Esophagus muscularis mucosa (tissue), 3 donors: ENCODE measurements at regions not wholly inside any gene's neighbourhood (a gene's known extent, or its start where the extent isn't known, plus 50 kb on each side); places are given as distances from the start of the nearest gene placed in this dataset.
"Not testable (repeated sequence)": the region's sequence is repeated elsewhere in the genome, so short reads cannot be mapped to it uniquely, and the experiment has no call there.

ENCODE experiments used
- POLR2AphosphoS5 ChIP-seq, 2 donors: sonication (generic); formaldehyde crosslinking; IDR thresholded peaks; one replicate each; pipeline ENCODE4 v1.6.1; 2017; ENCODE audit warnings: antibody characterized with exemption in 2 of 2
- TF ChIP-seq, protein P1 (sequence below), 3 experiments: fragments of 200-600 bp in 2 of 3; fragments of 450-650 bp in 1 of 3; sonication (generic) in 2 of 3; IDR thresholded peaks; one replicate each; pipeline ENCODE4 v1.5.1; 2017 to 2019; ENCODE audit warnings: antibody characterized with exemption in 3 of 3, mild to moderate bottlenecking in 2 of 3, moderate library complexity in 1 of 3

DNA sequence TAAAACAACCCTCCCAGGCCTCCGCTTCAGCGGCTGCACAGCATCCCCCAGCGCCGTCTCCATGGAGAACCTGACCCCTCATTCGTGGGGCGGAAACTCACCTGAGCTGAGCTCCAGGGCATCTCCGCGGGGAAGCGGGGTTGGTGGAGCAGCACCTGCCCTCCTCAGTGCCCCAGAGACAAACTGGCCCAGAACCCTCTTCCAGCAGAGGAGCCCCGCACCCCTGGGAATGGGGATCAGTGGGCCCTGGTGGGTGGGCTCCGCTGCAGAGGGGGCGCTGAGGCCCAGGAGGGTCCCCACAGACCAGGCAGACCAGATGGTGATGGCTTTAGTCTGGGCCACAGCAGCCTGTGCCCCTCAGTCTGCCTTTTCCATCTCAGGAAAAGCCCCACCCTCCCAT is 261.2 kb downstream of the ADGRD1 start:
- TF ChIP-seq POLR2AphosphoS5 (IDR thresholded peaks at IDR 0.05) = not testable (repeated sequence)
- TF ChIP-seq, protein P1, sequence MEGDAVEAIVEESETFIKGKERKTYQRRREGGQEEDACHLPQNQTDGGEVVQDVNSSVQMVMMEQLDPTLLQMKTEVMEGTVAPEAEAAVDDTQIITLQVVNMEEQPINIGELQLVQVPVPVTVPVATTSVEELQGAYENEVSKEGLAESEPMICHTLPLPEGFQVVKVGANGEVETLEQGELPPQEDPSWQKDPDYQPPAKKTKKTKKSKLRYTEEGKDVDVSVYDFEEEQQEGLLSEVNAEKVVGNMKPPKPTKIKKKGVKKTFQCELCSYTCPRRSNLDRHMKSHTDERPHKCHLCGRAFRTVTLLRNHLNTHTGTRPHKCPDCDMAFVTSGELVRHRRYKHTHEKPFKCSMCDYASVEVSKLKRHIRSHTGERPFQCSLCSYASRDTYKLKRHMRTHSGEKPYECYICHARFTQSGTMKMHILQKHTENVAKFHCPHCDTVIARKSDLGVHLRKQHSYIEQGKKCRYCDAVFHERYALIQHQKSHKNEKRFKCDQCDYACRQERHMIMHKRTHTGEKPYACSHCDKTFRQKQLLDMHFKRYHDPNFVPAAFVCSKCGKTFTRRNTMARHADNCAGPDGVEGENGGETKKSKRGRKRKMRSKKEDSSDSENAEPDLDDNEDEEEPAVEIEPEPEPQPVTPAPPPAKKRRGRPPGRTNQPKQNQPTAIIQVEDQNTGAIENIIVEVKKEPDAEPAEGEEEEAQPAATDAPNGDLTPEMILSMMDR (IDR thresholded peaks at IDR 0.05) = not testable (repeated sequence)
